Activated T-helper 1 cell treated with anti-CD3 and anti-CD28 coated beads, Interleukin-12 subunit alpha, Interleukin-12 subunit beta, Interleukin-2, Interleukin-4 antibody, amounts not matched to agents 30 ng/mL and 10 ng/mL and 1 ng/mL, durations not matched to agents 14 hours and 24 hours and 36 hours (primary cell): ENCODE measurements at regions not wholly inside any gene's neighbourhood (a gene's known extent, or its start where the extent isn't known, plus 50 kb on each side); places are given as distances from the start of the nearest gene placed in this dataset.

ENCODE experiments used
- DNase-seq: peaks from one replicate; pipeline ENCODE4 v3.0.0; 2021; ENCODE audit warnings: low spot score
- H3K27ac Mint-ChIP-seq: one replicate; pipeline ENCODE4 v1.8.0; 2021; ENCODE audit warnings: mild to moderate bottlenecking, mixed read lengths
- H3K27me3 Mint-ChIP-seq: one replicate; pipeline ENCODE4 v1.8.0; 2022; ENCODE audit warnings: mild to moderate bottlenecking, moderate library complexity, mixed read lengths; ENCODE audit not compliant: insufficient read depth
- H3K36me3 Mint-ChIP-seq: one replicate; pipeline ENCODE4 v1.8.0; 2021; ENCODE audit warnings: low read depth, mixed read lengths
- H3K4me1 Mint-ChIP-seq: one replicate; pipeline ENCODE4 v1.8.0; 2021; ENCODE audit warnings: low read depth, mixed read lengths
- H3K4me3 Mint-ChIP-seq: one replicate; pipeline ENCODE4 v1.8.0; 2021; ENCODE audit warnings: mild to moderate bottlenecking, moderate library complexity, mixed read lengths
- H3K9me3 Mint-ChIP-seq: one replicate; pipeline ENCODE4 v1.8.0; 2021; ENCODE audit warnings: mixed read lengths
- intact Hi-C: fragments of 100-400 bp; cut with micrococcal nuclease; formaldehyde crosslinking; loops from one replicate; pipeline ENCODE4 v1.15.1; 2024

DNA sequence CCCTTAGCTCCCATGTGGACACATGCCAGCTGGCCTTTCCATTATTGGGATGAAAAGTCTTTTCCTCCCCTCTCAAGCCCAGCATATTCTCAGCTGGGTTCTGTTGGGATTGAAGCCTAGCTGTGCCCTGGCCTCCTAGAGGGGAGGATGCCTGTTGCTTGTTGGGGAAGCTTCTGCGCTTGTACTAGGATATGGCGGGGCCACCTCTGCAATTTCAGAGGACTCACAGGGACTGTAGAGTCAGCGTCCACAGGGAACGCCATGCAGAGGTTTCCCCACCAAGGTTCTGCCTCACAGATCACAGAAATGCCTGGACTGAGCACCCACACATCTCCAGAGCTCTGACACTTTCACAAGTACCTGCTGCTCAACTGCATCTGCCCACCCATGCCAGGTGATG, 288.7 kb upstream of the FOXQ1 start:
- Mint-ChIP-seq H3K4me1 (no peaks in the 10 kb centered on the region), H3K9me3 (no peaks in the 10 kb centered on the region), H3K27ac (no peak overlapping the region), H3K4me3 (no peak overlapping the region), H3K27me3 (peaks cover 6% of the 10 kb centered on the region), H3K36me3 (no peaks in the 10 kb centered on the region)
- DNase-seq, result no peak
- intact Hi-C loops, result no loop called here

DNA sequence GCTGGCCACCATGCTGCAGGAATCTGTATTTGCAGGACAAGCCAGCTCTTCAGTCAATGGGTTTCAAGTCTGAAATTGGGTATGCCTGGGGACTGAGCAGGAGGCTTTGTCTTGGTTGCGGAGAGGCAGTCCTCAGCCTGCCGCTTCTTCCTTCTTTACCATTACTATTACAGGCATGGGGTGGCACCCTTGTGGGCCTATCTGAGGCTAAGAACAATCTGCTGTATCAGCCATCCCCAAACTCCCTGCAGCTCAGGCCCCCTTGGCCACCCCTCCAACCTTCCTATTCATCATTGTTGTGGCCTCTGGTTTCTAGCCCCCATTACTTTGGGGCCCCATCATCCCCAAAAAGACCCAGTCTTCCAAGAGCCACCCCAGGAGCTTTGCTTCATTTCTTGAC, 289.2 kb upstream of the FOXQ1 start:
- H3K4me3 Mint-ChIP-seq, result no peak overlapping the region

DNA sequence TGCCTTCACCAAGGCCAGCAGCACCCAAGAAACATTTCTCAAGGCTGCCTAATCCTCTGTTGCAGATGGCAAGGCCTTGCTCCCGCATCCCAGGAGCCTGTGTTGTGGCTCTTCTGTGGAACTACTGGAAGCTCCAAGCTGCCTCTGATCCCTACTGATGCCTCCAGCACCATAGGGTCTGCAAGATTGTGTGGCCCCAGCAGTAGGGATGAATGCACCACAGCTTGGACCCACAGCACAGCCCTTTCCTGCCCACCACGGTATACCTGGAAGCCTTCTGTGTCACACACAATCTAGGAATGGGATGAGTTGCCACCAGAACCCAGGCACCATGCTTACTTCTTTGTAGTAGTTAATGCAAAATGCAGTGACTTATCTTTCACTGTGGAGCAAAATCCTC, 291.1 kb upstream of the FOXQ1 start:
- Mint-ChIP-seq H3K27me3 (peaks cover 6% of the 10 kb centered on the region), H3K27ac (no peak overlapping the region), H3K36me3 (no peaks in the 10 kb centered on the region), H3K4me1 (no peaks in the 10 kb centered on the region), H3K9me3 (no peaks in the 10 kb centered on the region), H3K4me3 (no peak overlapping the region)
- no peak for DNase-seq
- intact Hi-C loops, result no loop called here

More for the DNA sequence above, 289.2 kb upstream of the FOXQ1 start:
- Mint-ChIP-seq H3K27me3 (peaks cover 6% of the 10 kb centered on the region), H3K36me3 (no peaks in the 10 kb centered on the region), H3K9me3 (no peaks in the 10 kb centered on the region), H3K4me1 (no peaks in the 10 kb centered on the region), H3K27ac (no peak overlapping the region)
- DNase-seq, result no peak
- intact Hi-C loops, result no loop called here

DNA sequence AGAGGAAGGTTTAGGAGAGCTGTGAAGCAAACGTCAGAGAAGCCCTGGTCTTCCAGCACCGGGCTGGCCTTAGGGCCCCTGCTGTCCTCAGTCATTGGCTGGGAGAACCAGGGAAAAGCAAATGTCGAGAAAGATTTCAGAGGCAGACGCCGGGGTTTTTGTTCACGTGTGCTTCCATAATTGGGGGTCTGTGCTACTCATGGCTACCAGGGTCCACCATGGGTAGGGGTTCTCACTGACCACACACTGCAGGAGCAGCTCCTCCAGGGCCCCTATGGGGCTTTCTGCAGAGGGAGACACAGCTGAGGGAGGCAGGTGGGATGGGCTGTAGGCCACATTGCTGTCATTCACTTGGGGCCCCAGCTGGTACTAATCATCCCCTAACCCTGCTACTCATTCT, 291.8 kb upstream of the FOXQ1 start:
- Mint-ChIP-seq H3K9me3 (no peaks in the 10 kb centered on the region), H3K4me3 (no peak overlapping the region), H3K4me1 (no peaks in the 10 kb centered on the region), H3K27me3 (peaks cover 3% of the 10 kb centered on the region), H3K36me3 (no peaks in the 10 kb centered on the region), H3K27ac (no peak overlapping the region)
- DNase-seq, result no peak
- intact Hi-C loops, result no loop called here

DNA sequence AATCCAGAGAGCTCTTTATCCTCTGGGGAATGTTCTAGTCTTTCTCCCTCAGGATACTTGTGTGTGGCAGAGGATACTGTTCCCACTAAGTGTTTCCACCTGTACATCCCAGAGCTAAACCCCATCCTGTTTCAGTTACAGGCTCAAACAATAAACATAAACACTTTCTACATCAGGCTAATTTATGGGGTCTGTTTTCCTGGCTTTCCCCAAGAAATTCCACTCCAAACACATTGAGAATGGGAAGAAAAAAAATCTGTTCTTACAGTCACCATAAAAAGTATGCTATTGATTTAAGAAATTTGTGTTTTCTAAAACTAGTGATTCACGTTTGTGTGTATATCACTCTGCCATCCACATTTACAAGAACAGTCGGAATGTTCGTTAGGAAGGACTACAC, 293.9 kb upstream of the FOXQ1 start:
- Mint-ChIP-seq H3K4me3 (no peak overlapping the region), H3K27ac (no peak overlapping the region), H3K9me3 (no peaks in the 10 kb centered on the region), H3K36me3 (no peaks in the 10 kb centered on the region), H3K27me3 (no peaks in the 10 kb centered on the region), H3K4me1 (no peaks in the 10 kb centered on the region)
- no peak for DNase-seq
- intact Hi-C loops, result no loop called here

DNA sequence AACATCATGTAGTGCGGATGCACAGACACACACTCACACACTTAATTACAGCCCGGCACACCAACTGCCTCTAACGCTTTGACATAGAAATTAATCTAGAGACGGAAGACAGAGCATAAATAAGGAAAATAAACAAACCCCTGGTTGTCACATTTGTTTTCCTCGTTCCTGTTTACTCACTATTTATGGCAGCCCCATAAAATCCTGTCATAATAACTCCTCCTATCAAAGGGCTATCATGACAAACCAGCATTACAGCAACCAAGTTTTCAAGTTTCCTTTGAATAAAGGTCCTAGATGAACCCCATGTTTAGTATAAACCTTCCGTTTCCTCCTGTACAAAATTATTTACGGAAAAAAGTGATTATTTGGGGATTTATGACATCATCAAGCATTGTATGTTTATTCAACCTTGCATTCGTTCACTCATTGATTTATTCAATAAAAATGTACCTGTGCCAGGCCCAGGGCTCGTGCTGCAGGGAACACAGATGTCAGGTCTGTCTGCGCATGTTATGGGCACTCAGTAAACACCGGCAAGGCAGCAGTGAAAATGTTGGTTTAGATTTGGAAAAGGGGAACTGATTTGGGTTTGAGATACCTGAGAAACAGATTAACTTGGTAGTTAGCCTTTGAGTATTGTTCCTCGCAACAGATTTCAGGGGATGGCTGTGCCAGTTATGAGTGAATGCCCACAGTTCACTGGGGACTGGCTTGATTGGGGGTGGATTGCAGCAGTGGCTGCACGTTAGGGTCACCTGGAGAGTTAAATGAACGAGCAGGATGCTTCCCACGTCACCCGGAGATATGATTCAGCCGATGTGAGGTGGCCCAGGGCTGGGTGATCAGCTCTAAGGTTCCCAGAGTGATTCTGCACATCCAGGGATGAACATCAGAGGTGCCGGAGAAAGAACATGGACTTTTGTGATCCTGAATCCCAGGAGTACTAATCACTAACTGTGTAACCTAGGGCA, 295.3 kb upstream of the FOXQ1 start:
- intact Hi-C loops, result no loop called here
- no peak for DNase-seq
- H3K27ac Mint-ChIP-seq, result no peak overlapping the region
- H3K27me3 Mint-ChIP-seq, result no peaks in the 10 kb centered on the region
- H3K4me1 Mint-ChIP-seq, result no peaks in the 10 kb centered on the region
- no peaks in the 10 kb centered on the region for H3K9me3 Mint-ChIP-seq
- no peak overlapping the region for H3K4me3 Mint-ChIP-seq
- no peaks in the 10 kb centered on the region for H3K36me3 Mint-ChIP-seq

DNA sequence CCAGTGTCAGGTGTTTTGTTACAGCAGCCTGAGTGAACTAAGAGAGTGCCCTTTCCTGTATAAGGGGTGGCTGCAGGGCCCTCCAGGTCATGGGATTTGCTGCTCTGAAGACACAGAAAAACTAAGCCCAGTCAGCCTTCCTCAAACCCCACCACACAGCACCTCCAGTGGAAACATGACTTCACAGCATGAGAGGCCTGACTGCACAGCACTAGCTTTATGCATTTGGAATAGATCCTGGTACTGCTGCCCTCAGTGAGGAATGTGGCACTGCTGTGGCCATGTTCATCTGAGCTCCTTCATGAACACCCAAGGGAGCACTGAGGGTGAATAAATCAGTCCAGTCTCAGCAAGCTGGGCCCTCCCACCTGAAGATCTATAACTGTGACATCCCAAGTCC, 296.1 kb upstream of the FOXQ1 start:
- Mint-ChIP-seq H3K9me3 (no peaks in the 10 kb centered on the region), H3K4me1 (no peaks in the 10 kb centered on the region), H3K27me3 (no peaks in the 10 kb centered on the region), H3K36me3 (no peaks in the 10 kb centered on the region), H3K4me3 (no peak overlapping the region), H3K27ac (no peak overlapping the region)
- intact Hi-C loops, result no loop called here
- no peak for DNase-seq

DNA sequence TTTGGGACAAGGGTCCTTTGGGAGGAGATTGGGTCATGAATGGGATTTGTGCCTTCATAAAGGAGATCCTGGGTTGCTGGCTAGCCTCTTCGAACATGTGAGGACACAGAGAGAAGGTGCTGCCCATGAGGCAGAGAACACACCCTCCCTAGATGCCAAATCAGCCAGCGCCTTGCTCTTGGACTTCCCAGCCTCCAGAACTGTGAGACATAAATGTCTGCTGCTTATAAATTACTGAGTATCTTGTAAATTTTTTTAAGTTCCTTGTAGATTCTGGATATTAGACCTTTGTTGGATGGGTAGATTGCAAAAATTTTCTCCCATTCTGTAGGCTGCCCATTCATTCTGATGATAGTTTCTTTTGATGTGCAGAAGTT, 297.5 kb upstream of the FOXQ1 start:
- no peaks in the 10 kb centered on the region for H3K4me1 Mint-ChIP-seq
- no peaks in the 10 kb centered on the region for H3K27me3 Mint-ChIP-seq
- H3K36me3 Mint-ChIP-seq, result no peaks in the 10 kb centered on the region
- no peaks in the 10 kb centered on the region for H3K9me3 Mint-ChIP-seq
- no peak overlapping the region for H3K27ac Mint-ChIP-seq
- DNase-seq, result no peak
- H3K4me3 Mint-ChIP-seq, result no peak overlapping the region
- intact Hi-C loops, result no loop called here

DNA sequence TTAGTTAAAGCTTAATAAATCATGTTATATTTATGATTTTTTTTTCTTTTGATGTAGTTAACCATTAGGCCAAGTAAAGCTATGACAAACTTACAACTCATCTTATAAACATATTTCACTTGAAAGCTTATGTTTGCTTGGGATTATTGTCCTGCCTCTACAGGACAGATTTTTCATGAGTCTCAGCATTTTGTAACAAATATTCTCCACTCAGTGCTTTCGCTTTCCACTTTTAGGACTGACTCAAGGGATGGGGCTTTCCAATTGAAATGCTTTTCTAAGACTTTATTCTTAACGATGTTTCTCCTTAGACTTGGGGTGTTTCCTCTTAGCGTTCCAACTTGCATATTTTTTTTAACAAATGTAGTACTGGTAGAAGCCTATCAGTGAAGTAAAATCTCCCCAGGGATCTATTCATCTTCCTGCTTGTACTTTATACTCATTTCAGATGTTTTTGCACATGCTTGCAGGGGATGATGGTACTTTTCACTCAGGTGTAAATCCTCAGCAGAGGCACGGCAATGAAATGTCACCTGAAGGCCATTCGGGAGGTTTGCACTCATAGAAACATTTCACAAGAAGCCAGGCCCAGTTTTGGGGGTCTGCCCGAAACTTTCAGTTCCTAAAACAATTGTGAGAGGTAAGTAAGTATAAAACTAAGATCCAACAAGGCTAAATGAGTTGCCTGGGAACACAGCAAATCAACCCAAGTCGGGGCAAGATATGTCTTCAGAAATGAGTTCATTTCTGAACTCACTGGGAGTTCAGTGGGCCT, 298.1 kb upstream of the FOXQ1 start:
- intact Hi-C loops, result no loop called here
- Mint-ChIP-seq H3K4me1 (no peaks in the 10 kb centered on the region), H3K27me3 (no peaks in the 10 kb centered on the region), H3K9me3 (no peaks in the 10 kb centered on the region), H3K36me3 (no peaks in the 10 kb centered on the region), H3K4me3 (no peak overlapping the region), H3K27ac (no peak overlapping the region)
- no peak for DNase-seq

DNA sequence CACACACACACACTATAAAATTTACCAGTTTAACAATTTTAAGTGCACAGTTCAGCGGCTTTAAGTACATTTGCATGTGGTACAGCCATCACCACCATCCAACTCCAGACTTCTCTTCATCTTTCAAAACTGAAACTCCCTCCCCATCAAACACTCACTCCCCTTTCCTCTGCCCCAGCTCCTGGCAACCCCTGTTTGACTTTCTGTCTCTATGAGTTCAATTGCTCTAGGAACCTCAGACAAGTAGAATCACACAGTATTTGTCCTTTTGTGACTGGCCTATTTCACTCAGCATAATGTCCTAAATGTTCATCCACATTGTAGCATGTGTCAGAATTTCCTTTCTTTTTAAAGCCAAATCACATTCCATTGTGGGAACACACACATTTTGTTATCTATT, 302.8 kb upstream of the FOXQ1 start:
- Mint-ChIP-seq H3K4me1 (no peaks in the 10 kb centered on the region), H3K4me3 (no peak overlapping the region), H3K9me3 (no peaks in the 10 kb centered on the region), H3K27ac (no peak overlapping the region), H3K36me3 (no peaks in the 10 kb centered on the region), H3K27me3 (no peaks in the 10 kb centered on the region)
- no peak for DNase-seq
- intact Hi-C loops, result no loop called here

DNA sequence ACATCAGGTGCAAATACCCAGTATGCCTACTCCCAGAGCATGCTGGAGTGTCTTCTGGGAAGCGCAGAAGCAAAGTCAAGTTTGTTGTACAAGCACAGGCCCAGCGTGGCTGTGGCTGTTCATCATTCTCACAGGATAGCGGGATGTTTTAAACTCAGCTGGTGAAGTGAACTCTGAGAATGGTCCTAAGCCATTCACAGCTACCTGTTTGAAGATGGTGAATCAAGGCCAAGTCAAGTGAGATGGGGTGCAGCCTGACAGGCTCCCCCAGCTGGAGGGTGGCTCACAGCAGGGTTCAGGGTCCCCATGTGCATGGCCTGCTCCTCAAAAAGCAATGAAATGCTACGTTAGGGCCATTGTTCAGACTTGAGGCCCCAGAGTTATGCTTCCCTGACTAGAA, 304.7 kb upstream of the FOXQ1 start:
- DNase-seq, result no peak
- no peaks in the 10 kb centered on the region for H3K4me1 Mint-ChIP-seq
- intact Hi-C loops, result no loop called here
- H3K4me3 Mint-ChIP-seq, result no peak overlapping the region
- H3K27ac Mint-ChIP-seq, result no peak overlapping the region
- no peaks in the 10 kb centered on the region for H3K27me3 Mint-ChIP-seq
- no peaks in the 10 kb centered on the region for H3K9me3 Mint-ChIP-seq
- H3K36me3 Mint-ChIP-seq, result no peaks in the 10 kb centered on the region

DNA sequence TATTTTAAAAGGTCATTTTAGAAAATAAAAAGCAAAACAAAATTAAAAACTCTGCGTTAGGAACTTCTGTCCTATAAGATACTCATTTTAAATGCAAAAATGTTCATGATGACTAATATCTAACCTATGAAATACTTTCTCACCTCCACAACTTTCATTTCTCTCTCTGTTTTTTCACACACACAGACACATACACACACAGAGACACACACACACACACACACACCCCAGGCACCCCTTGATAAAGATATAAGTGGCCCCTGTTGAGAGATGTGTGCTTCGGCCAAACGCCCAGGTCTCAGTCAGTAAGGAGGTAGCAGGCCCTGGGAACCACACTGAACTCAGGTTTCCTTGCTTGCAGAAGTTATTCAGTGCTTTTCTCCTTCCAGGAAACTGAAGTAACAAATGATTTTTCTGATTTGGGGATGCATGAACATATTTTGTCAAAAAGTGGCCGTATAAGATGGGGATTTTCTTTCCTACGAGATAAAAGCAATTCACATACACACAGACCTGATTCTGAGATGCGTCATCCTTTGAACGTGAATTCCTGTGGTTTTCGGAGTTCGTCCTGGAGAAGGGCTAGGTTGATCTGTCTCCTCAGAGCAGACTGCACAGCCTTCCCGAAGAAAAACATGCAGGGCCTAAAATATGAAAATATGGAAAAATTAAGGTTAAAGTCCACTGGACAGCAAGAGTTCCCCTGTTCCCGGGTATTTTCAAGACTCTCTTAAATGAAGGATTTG, 306.8 kb upstream of the FOXQ1 start:
- Mint-ChIP-seq H3K9me3 (no peaks in the 10 kb centered on the region), H3K27ac (no peak overlapping the region), H3K4me3 (no peak overlapping the region), H3K36me3 (no peaks in the 10 kb centered on the region), H3K4me1 (no peaks in the 10 kb centered on the region), H3K27me3 (no peaks in the 10 kb centered on the region)
- DNase-seq, result no peak
- intact Hi-C loops, result no loop called here
